ENCODE measurements at regions not wholly inside any gene's neighbourhood (a gene's known extent, or its start where the extent isn't known, plus 50 kb on each side); places are given as distances from the start of the nearest gene placed in this dataset.

GRCh38 chr9:103068753-103069152 is 73.6 kb downstream of the CYLC2 start:
- intact Hi-C loops (cut with DNase I) = no loop called here
- H3K9ac ChIP-seq (ENCODE audit: low read length in 3 of 3) = no peak overlapping the region
- no peak for FAIRE-seq
- no peaks in the 10 kb centered on the region for H3K36me3 ChIP-seq (ENCODE audit: control insufficient read depth in 2 of 3, insufficient read depth in 3 of 3, low read length in 3 of 3)
- DNase-seq = peak in 2 of 5 donors; percentile 2 to 3
- no peak overlapping the region for H3K27ac ChIP-seq (ENCODE audit: low read depth in 2 of 2, low read length in 2 of 2)
- H3K4me3 ChIP-seq (ENCODE audit: low read length in 3 of 3) = no peak overlapping the region
- no peaks in the 10 kb centered on the region for H3K9me3 ChIP-seq (ENCODE audit: control insufficient read depth in 2 of 3, insufficient read depth in 1 of 3, low read length in 3 of 3)
- no peak for TF ChIP-seq CTCF (IDR thresholded peaks at IDR 0.05; ENCODE audit: borderline replicate concordance, extremely low read depth, insufficient read depth)
- H3K27me3 ChIP-seq (ENCODE audit: control insufficient read depth, insufficient read depth, low read length) = no peaks in the 10 kb centered on the region
- H3K4me1 ChIP-seq (ENCODE audit: control insufficient read depth in 2 of 3, insufficient read depth in 2 of 3, low read depth in 1 of 3, low read length in 3 of 3) = no peaks in the 10 kb centered on the region

DNA sequence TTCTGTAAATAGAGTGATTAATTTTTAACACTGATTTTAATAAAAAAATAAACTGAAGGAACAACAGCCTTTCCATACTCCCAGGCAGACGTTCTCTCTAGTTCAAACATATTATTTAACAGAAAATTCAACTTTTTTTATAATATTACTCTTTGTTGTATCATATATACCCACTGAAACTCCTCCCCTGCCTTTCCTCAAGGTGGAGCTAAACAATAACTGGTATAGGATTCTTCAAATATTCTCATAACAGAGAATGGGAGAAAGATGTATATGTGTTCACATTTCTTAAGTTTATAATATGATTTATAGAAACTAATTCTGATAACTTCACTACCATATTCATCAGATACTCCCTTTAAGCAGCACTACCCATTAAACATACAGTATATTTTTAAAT is 83.4 kb downstream of the CYLC2 start:
- Histone ChIP-seq H3K27ac (ENCODE audit: low read depth in 2 of 2, low read length in 2 of 2) (no peak overlapping the region), H3K9ac (ENCODE audit: low read length in 3 of 3) (no peak overlapping the region), H3K36me3 (ENCODE audit: control insufficient read depth in 2 of 3, insufficient read depth in 3 of 3, low read length in 3 of 3) (no peaks in the 10 kb centered on the region), H3K4me3 (ENCODE audit: low read length in 3 of 3) (no peak overlapping the region), H3K27me3 (ENCODE audit: control insufficient read depth, insufficient read depth, low read length) (no peaks in the 10 kb centered on the region), H3K4me1 (ENCODE audit: control insufficient read depth in 2 of 3, insufficient read depth in 2 of 3, low read depth in 1 of 3, low read length in 3 of 3) (no peaks in the 10 kb centered on the region), H3K9me3 (ENCODE audit: control insufficient read depth in 2 of 3, insufficient read depth in 1 of 3, low read length in 3 of 3) (no peaks in the 10 kb centered on the region)
- FAIRE-seq (no peak), DNase-seq (no peak)
- intact Hi-C loops (cut with DNase I) = no loop called here
- TF ChIP-seq CTCF (IDR thresholded peaks at IDR 0.05; ENCODE audit: borderline replicate concordance, extremely low read depth, insufficient read depth) = no peak

- DNase-seq = no peak
- Histone ChIP-seq H3K9me3 (ENCODE audit: control insufficient read depth in 2 of 3, insufficient read depth in 1 of 3, low read length in 3 of 3) (no peaks in the 10 kb centered on the region), H3K27me3 (ENCODE audit: control insufficient read depth, insufficient read depth, low read length) (no peaks in the 10 kb centered on the region), H3K4me1 (ENCODE audit: control insufficient read depth in 2 of 3, insufficient read depth in 2 of 3, low read depth in 1 of 3, low read length in 3 of 3) (no peaks in the 10 kb centered on the region), H3K9ac (ENCODE audit: low read length in 3 of 3) (no peak overlapping the region), H3K27ac (ENCODE audit: low read depth in 2 of 2, low read length in 2 of 2) (no peak overlapping the region), H3K4me3 (ENCODE audit: low read length in 3 of 3) (no peak overlapping the region), H3K36me3 (ENCODE audit: control insufficient read depth in 2 of 3, insufficient read depth in 3 of 3, low read length in 3 of 3) (no peaks in the 10 kb centered on the region)
- intact Hi-C loops (cut with DNase I) = no loop called here
- no peak for FAIRE-seq
- no peak for TF ChIP-seq CTCF (IDR thresholded peaks at IDR 0.05; ENCODE audit: borderline replicate concordance, extremely low read depth, insufficient read depth)
Observed at GRCh38 chr9:103082494-103082893, 87.4 kb downstream of the CYLC2 start.

GRCh38 chr9:103089357-103089756 is 94.2 kb downstream of the CYLC2 start:
- no peak for TF ChIP-seq CTCF (IDR thresholded peaks at IDR 0.05; ENCODE audit: borderline replicate concordance, extremely low read depth, insufficient read depth)
- intact Hi-C loops (cut with DNase I) = no loop called here
- Histone ChIP-seq H3K4me3 (ENCODE audit: low read length in 3 of 3) (no peak overlapping the region), H3K27ac (ENCODE audit: low read depth in 2 of 2, low read length in 2 of 2) (no peak overlapping the region), H3K9ac (ENCODE audit: low read length in 3 of 3) (no peak overlapping the region), H3K36me3 (ENCODE audit: control insufficient read depth in 2 of 3, insufficient read depth in 3 of 3, low read length in 3 of 3) (no peaks in the 10 kb centered on the region), H3K9me3 (ENCODE audit: control insufficient read depth in 2 of 3, insufficient read depth in 1 of 3, low read length in 3 of 3) (no peaks in the 10 kb centered on the region), H3K4me1 (ENCODE audit: control insufficient read depth in 2 of 3, insufficient read depth in 2 of 3, low read depth in 1 of 3, low read length in 3 of 3) (no peaks in the 10 kb centered on the region), H3K27me3 (ENCODE audit: control insufficient read depth, insufficient read depth, low read length) (no peaks in the 10 kb centered on the region)
- DNase-seq (no peak), FAIRE-seq (no peak)

Measured in kidney (tissue), 13 donors.